HG03378 (cell line): ENCODE measurements at regions not wholly inside any gene's neighbourhood (a gene's known extent, or its start where the extent isn't known, plus 50 kb on each side); places are given as distances from the start of the nearest gene placed in this dataset.
"Not testable (repeated sequence)": the region's sequence is repeated elsewhere in the genome, so short reads cannot be mapped to it uniquely, and the experiment has no call there.

Experiments
- ATAC-seq: cut with Tn5 transposase; IDR thresholded peaks from one replicate; pipeline ENCODE4 v1.9.1; 2021; ENCODE audit warnings: mild to moderate bottlenecking, moderate library complexity; ENCODE audit not compliant: unreplicated experiment

GRCh38 chr6:140647322-140647721, 1272.9 kb upstream of the CITED2 start:
- ATAC-seq: not testable (repeated sequence)

- ATAC-seq: no peak
Measured at GRCh38 chr6:140644017-140644416, 1269.6 kb upstream of the CITED2 start.

- ATAC-seq: peak; percentile 88
Measured at GRCh38 chr6:140641412-140641811, 1267.0 kb upstream of the CITED2 start.

- no peak for ATAC-seq
Measured at GRCh38 chr6:140636908-140637402, 1262.5 kb upstream of the CITED2 start.

GRCh38 chr6:140636271-140636907, 1261.9 kb upstream of the CITED2 start:
- ATAC-seq: no peak

GRCh38 chr6:140627002-140627401, 1252.6 kb upstream of the CITED2 start:
- no peak for ATAC-seq

- no peak for ATAC-seq
Measured at GRCh38 chr6:140623498-140623897, 1249.0 kb upstream of the CITED2 start.

GRCh38 chr6:140620496-140620895, 1246.0 kb upstream of the CITED2 start:
- ATAC-seq: no peak

- ATAC-seq: no peak
Measured at GRCh38 chr6:140609956-140610355, 1235.5 kb upstream of the CITED2 start.

- ATAC-seq: no peak
Measured at GRCh38 chr6:140609321-140609720, 1234.9 kb upstream of the CITED2 start.

GRCh38 chr6:140604786-140605185, 1230.3 kb upstream of the CITED2 start:
- no peak for ATAC-seq

GRCh38 chr6:140602431-140603248, 1228.2 kb upstream of the CITED2 start:
- no peak for ATAC-seq

- ATAC-seq: no peak
Measured at GRCh38 chr6:140601021-140601808, 1226.8 kb upstream of the CITED2 start.

GRCh38 chr6:140599916-140600315, 1225.5 kb upstream of the CITED2 start:
- no peak for ATAC-seq

GRCh38 chr6:140597181-140597580, 1222.7 kb upstream of the CITED2 start:
- ATAC-seq: no peak

GRCh38 chr6:140594806-140595128, 1220.3 kb upstream of the CITED2 start:
- ATAC-seq: no peak

- no peak for ATAC-seq
Measured at GRCh38 chr6:140592877-140593276, 1218.4 kb upstream of the CITED2 start.

- no peak for ATAC-seq
Measured at GRCh38 chr6:140590641-140591040, 1216.2 kb upstream of the CITED2 start.

GRCh38 chr6:140586426-140587061, 1212.1 kb upstream of the CITED2 start:
- ATAC-seq: peak; percentile 97

- ATAC-seq: no peak
Measured at GRCh38 chr6:140581601-140582000, 1207.2 kb upstream of the CITED2 start.

- ATAC-seq: no peak
Measured at GRCh38 chr6:140579918-140580317, 1205.5 kb upstream of the CITED2 start.
